Sigmoid colon (tissue), 6 donors: ENCODE measurements at regions not wholly inside any gene's neighbourhood (a gene's known extent, or its start where the extent isn't known, plus 50 kb on each side); places are given as distances from the start of the nearest gene placed in this dataset.

Experiments used
- DNase-seq: peaks from one replicate; pipeline ENCODE4 v3.0.0-alpha.2; 2019
- H3K27ac ChIP-seq, 4 donors: fragments of 200-600 bp; sonication (generic); one replicate each; pipeline ENCODE4 v1.5.1; 2016 to 2019; ENCODE audit warnings: mild to moderate bottlenecking in 1 of 4
- H3K27me3 ChIP-seq, 3 donors: fragments of 200-600 bp; sonication (generic); one replicate each; pipeline ENCODE4 v1.5.1; 2019; ENCODE audit warnings: mild to moderate bottlenecking in 1 of 3
- H3K36me3 ChIP-seq, 4 donors: fragments of 200-600 bp; sonication (generic); one replicate each; pipeline ENCODE4 v1.5.1; 2016 to 2019
- H3K4me1 ChIP-seq, 4 donors: fragments of 200-600 bp; sonication (generic); one replicate each; pipeline ENCODE4 v1.5.1; 2017 to 2019
- H3K4me3 ChIP-seq, 4 donors: fragments of 200-600 bp; sonication (generic); one replicate each; pipeline ENCODE4 v1.5.1; 2017 to 2019; ENCODE audit warnings: mild to moderate bottlenecking in 2 of 4, moderate library complexity in 1 of 4
- H3K9me3 ChIP-seq, 4 donors: fragments of 200-600 bp in 3 of 4; sonication (generic) in 3 of 4; one replicate each; pipeline versions ENCODE4 v1.5.1 to v1.6.1; 2013 to 2019
- EP300 ChIP-seq, 4 donors: sonication (generic); formaldehyde crosslinking; IDR thresholded peaks; one replicate each; pipeline ENCODE4 v1.6.1; 2017; ENCODE audit warnings: antibody characterized with exemption in 4 of 4
- POLR2A ChIP-seq, 2 donors: fragments of 450-650 bp; IDR thresholded peaks; one replicate each; pipeline ENCODE4 v1.6.1; 2016; ENCODE audit warnings: antibody characterized with exemption in 2 of 2, mild to moderate bottlenecking in 2 of 2, moderate library complexity in 2 of 2
- POLR2AphosphoS5 ChIP-seq, 4 donors: sonication (generic); formaldehyde crosslinking; IDR thresholded peaks; one replicate each; pipeline ENCODE4 v1.6.1; 2017; ENCODE audit warnings: antibody characterized with exemption in 4 of 4
- WGBS, 2 donors: extraction: QIAGEN DNeasy Blood & Tissue Kit; methylation state at CpG; one replicate each; pipeline ENCODE4 v1.1.7; 2013; 5-methylcytosine and 5-hydroxymethylcytosine counted together
- intact Hi-C: fragments of 100-400 bp; cut with DNase I; formaldehyde crosslinking; loops from one replicate; pipeline ENCODE4 v1.15.1; 2023
- TF ChIP-seq, protein P1 (sequence below), 4 experiments: fragments of 450-650 bp in 3 of 4; fragments of 200-600 bp in 1 of 4; IDR thresholded peaks; one replicate each; pipeline ENCODE4 v1.5.1; 2016 to 2019; ENCODE audit warnings: antibody characterized with exemption in 4 of 4, mild to moderate bottlenecking in 3 of 4, moderate library complexity in 2 of 4
- donor health status: healthy with polysubstance abuse.
- donor health status: healthy.

GRCh38 chr6:22071270-22072041, 225.4 kb downstream of the PRL start:
- H3K27ac ChIP-seq = peak overlapping the region; percentile 39 to 66 (median 63)
- peak in 3 of 4 donors; percentile 19 to 66 (median 32) for TF ChIP-seq POLR2AphosphoS5 (IDR thresholded peaks at IDR 0.05)
- TF ChIP-seq, protein P1, sequence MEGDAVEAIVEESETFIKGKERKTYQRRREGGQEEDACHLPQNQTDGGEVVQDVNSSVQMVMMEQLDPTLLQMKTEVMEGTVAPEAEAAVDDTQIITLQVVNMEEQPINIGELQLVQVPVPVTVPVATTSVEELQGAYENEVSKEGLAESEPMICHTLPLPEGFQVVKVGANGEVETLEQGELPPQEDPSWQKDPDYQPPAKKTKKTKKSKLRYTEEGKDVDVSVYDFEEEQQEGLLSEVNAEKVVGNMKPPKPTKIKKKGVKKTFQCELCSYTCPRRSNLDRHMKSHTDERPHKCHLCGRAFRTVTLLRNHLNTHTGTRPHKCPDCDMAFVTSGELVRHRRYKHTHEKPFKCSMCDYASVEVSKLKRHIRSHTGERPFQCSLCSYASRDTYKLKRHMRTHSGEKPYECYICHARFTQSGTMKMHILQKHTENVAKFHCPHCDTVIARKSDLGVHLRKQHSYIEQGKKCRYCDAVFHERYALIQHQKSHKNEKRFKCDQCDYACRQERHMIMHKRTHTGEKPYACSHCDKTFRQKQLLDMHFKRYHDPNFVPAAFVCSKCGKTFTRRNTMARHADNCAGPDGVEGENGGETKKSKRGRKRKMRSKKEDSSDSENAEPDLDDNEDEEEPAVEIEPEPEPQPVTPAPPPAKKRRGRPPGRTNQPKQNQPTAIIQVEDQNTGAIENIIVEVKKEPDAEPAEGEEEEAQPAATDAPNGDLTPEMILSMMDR (IDR thresholded peaks at IDR 0.05) = no peak
- intact Hi-C loops = no loop called here
- H3K4me1 ChIP-seq = peaks cover 0 to 49% (median 24%) of the 10 kb centered on the region in 4 donors
- no peaks in the 10 kb centered on the region for H3K9me3 ChIP-seq
- 41 to 48% methylated on average over 8 of the region's 8 CpGs for WGBS, 2 donors
- no peaks in the 10 kb centered on the region for H3K27me3 ChIP-seq
- H3K4me3 ChIP-seq = peak overlapping the region in 3 of 4 donors; percentile 24 to 33 (median 26)
- DNase-seq = peak; percentile 72
- no peaks in the 10 kb centered on the region for H3K36me3 ChIP-seq

GRCh38 chr6:22072949-22073348, 223.9 kb downstream of the PRL start:
- intact Hi-C loops = no loop called here
- Histone ChIP-seq H3K9me3 (no peaks in the 10 kb centered on the region), H3K27me3 (no peaks in the 10 kb centered on the region), H3K4me3 (no peak overlapping the region), H3K4me1 (peaks cover 0 to 36% (median 15%) of the 10 kb centered on the region in 4 donors), H3K36me3 (no peaks in the 10 kb centered on the region), H3K27ac (peak overlapping the region in 1 of 4 donors; percentile 66)
- TF ChIP-seq, protein P1 (IDR thresholded peaks at IDR 0.05) = no peak
- no peak for TF ChIP-seq EP300 (IDR thresholded peaks at IDR 0.05)
- no peak for TF ChIP-seq POLR2A (IDR thresholded peaks at IDR 0.05)
- TF ChIP-seq POLR2AphosphoS5 (IDR thresholded peaks at IDR 0.05) = no peak
- DNase-seq = no peak

- H3K9me3 ChIP-seq = no peaks in the 10 kb centered on the region
- intact Hi-C loops = no loop called here
- WGBS, 2 donors = 81 to 91% methylated on average over 4 of the region's 4 CpGs
- H3K36me3 ChIP-seq = no peaks in the 10 kb centered on the region
- no peak for DNase-seq
- H3K27me3 ChIP-seq = no peaks in the 10 kb centered on the region
- no peak overlapping the region for H3K27ac ChIP-seq
- no peak overlapping the region for H3K4me3 ChIP-seq
- H3K4me1 ChIP-seq = peaks cover 0 to 36% (median 15%) of the 10 kb centered on the region in 4 donors
- TF ChIP-seq POLR2AphosphoS5 (IDR thresholded peaks at IDR 0.05) (no peak), EP300 (IDR thresholded peaks at IDR 0.05) (no peak), POLR2A (IDR thresholded peaks at IDR 0.05) (no peak)
- TF ChIP-seq, protein P1 (IDR thresholded peaks at IDR 0.05) = no peak
Measured at GRCh38 chr6:22073516-22074198, 223.2 kb downstream of the PRL start.

DNA sequence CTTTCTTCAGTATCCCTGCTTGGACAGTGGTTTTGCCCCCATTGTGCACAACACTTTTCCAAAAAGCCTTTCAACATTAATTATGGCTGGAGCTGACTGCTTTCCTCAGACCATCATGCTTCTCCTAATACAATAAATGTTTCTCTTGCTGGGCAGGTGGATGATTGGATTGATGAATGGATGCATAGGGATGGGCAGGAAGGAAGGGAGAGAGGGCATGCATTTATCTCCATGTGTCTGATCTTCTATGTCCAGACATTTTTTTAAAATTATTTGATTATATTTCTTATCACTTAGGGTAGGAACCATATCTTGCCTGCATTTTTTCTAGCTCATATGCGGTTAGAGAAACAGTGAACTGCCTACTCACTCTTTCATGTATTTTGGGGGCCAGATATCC, 218.5 kb downstream of the PRL start:
- DNase-seq = no peak
- 96 to 97% methylated on average over 1 of the region's 1 CpG for WGBS, 2 donors
- intact Hi-C loops = no loop called here
- H3K4me1 ChIP-seq = peaks cover 0 to 19% (median 16%) of the 10 kb centered on the region in 4 donors
- no peaks in the 10 kb centered on the region for H3K27me3 ChIP-seq
- no peaks in the 10 kb centered on the region for H3K36me3 ChIP-seq
- no peaks in the 10 kb centered on the region for H3K9me3 ChIP-seq
- no peak overlapping the region for H3K27ac ChIP-seq
- TF ChIP-seq, protein P1 (IDR thresholded peaks at IDR 0.05) = no peak
- TF ChIP-seq EP300 (IDR thresholded peaks at IDR 0.05) (no peak), POLR2A (IDR thresholded peaks at IDR 0.05) (no peak), POLR2AphosphoS5 (IDR thresholded peaks at IDR 0.05) (no peak)
- H3K4me3 ChIP-seq = no peak overlapping the region
